Activated CD4-positive, alpha-beta T cell treated with anti-CD3 and anti-CD28 coated beads, Interleukin-2, amount 50 U/mL, for 1 hour (primary cell): ENCODE measurements at regions not wholly inside any gene's neighbourhood (a gene's known extent, or its start where the extent isn't known, plus 50 kb on each side); places are given as distances from the start of the nearest gene placed in this dataset.

Experiments
- DNase-seq: peaks from one replicate; pipeline ENCODE4 v3.0.0-alpha.2; 2020

GRCh38 chr10:8575620-8576019, 521.1 kb downstream of the GATA3 start:
- DNase-seq = no peak

DNA sequence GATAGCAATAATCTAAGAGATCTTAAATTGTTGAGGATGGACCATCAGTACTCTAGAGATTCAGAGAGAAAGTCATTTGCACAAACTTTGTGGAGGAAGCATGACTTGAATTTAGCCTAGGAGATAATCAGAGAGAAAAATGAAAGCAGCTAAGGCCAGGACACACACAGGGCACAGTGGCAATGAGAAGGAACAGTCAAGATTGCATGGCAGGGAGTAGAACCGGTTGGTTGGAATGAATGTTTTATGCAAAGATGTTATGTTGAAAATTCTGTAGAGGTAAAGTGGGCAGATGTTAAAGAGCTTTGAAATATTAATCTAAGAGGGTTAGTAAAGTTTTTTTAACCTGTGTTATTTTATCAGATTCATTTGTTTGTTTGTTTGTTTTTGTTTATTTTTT, 521.8 kb downstream of the GATA3 start:
- no peak for DNase-seq

DNA sequence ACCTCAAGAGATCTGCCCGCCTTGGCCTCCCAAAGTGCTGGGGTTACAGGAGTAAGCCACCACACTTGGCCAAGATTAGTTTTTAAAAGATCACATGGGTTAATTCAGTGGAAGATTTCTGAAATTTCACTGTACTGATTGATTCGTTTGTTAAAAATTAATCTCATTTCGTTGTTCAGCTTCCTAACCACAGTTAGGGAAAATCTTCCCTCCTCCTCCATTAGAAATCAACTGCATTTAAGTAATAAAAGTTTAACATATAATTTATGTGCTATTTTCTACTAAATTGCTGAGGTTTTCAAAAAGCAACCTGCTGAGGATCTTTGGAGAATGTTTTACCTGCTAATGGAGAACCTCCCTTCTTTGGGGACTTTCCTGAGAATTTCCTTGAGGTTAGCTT, 522.4 kb downstream of the GATA3 start:
- DNase-seq = no peak

DNA sequence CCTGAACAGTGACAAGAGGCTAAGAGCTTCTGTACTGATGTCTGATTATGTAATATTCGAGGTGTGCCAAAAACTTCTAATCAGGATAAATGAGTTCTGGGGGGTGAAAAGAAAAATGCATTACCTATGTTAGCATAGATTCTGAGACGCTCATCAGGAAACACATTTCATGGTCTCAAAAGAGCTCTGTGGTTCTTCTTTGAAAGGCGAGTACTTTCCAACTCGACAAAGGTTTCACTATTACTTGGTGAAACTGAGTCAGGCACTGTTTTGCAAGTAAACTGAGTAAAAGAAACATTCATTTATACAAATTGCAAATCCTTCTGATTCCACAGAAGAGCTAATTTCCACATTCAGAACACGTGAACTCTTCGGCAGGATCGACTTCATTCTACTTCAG, 523.2 kb downstream of the GATA3 start:
- DNase-seq = no peak

DNA sequence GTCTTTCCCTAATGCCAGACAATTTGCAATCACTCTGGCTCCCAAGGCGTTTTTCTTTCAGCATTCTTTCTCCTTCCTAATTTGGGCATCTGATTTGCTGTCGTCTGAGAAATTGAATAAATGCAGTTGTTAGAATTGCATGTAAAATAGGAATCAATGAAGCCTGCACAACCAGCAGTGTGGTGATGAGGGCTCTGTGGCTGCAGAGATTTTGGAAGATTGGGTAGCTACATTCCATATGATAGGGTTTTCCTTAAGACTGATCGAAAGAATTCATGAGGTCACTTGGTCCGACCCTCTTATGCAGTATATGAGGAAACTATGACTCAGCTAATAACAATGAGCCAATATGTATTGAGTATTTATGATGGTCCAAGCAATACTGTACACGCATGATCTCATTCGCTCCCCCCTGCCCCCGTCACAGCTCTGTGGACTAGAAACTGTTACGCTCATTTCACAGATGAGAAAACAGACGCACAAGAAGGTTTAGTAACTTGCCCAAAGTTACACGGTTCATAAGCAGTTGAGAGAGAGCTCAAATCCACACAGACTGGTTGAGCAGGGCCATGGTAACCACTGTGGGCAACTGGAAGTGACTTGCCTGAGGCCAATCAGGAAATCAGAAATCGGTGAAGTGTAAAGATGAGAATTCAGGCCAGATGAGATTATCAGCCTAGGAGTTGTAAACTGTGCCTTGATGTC, 527.2 kb downstream of the GATA3 start:
- no peak for DNase-seq

DNA sequence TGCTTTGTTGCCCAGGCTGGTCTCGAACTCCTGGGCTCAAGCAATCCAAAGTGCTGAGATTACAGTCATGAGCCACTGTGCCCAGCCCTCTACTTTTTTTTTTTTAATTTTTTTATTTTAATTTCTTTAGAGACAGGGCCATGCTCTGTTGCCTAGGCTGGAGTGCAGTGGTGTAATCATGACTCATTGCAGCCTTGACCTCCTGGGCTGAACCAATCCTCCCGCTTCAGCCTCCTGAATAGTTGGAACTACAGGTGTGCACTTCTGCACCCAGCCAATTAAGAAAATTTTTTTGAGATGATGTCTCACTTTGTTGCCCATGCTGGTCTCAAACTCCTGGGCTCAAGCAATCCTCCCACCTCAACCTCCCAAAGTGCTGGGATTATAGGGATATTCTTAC, 528.6 kb downstream of the GATA3 start:
- DNase-seq = no peak

DNA sequence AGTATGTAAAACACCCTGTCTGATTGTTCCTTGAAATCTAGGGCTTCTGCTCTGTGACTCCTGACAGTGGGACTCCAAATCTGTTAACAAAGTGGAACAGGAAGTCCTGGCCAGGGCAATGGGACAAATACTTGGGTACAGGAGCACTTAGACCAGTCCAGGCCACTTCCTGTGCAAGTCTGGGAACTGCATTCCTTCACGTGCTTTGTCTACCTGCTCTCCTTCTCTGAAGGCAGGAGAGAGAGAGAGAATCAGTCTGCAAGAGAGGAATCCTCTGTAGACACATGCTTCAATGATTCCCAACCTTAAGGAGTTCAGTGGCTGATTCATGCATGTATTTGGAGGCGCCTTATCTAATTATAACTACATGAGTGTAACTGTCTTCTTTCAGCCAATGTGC, 530.2 kb downstream of the GATA3 start:
- no peak for DNase-seq

DNA sequence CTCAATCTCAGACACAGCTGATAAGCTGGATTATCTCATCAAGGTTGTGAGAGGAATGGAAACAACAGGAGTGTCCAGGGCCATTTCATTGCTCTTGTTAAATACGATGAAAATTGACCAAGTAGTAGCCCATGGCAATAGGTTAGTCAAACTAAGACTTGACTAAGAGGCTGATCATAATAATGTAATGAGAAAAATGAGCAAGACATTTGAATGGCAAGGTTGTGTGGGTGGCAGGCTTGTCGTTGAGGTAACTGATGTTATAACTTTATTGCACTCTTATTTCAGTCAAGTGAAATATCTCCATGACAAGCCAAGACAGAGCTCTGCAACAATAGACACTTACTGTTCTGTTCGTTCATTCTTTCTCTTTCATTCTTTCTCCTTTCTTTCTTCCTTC, 532.0 kb downstream of the GATA3 start:
- DNase-seq = no peak

- no peak for DNase-seq
Measured at GRCh38 chr10:8588135-8588534, 533.6 kb downstream of the GATA3 start.

GRCh38 chr10:8590518-8590917, 536.0 kb downstream of the GATA3 start:
- no peak for DNase-seq

GRCh38 chr10:8591640-8592039, 537.2 kb downstream of the GATA3 start:
- no peak for DNase-seq

GRCh38 chr10:8594176-8594575, 539.7 kb downstream of the GATA3 start:
- no peak for DNase-seq

- no peak for DNase-seq
Measured at GRCh38 chr10:8594711-8595110, 540.2 kb downstream of the GATA3 start.

GRCh38 chr10:8595140-8595539, 540.7 kb downstream of the GATA3 start:
- no peak for DNase-seq

GRCh38 chr10:8596929-8597472, 542.5 kb downstream of the GATA3 start:
- no peak for DNase-seq

- no peak for DNase-seq
Measured at GRCh38 chr10:8600192-8600591, 545.7 kb downstream of the GATA3 start.

GRCh38 chr10:8602821-8603220, 548.3 kb downstream of the GATA3 start:
- no peak for DNase-seq

DNA sequence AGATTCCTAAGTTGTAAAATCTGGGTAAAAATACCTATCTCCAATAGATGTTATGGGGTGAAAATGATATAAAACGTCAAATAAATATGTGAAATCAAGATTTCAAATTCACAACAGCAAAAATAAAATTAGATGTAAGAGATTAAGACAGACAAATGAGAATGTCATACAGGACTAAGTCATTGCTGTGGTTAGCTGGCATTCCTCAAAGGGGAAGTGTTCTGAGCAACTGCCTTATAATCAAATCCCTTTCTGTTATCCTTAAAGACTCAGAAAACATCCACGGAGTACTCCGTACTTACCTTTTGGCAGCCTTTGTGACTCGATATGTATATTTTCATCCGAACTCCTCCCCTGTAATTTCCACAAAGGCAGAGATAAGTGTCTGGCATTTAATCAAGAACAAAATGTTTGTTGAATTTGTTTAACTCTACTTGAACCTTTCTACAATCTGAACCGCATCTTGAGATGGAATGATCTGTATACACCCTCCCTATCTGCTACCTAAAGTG, 559.6 kb downstream of the GATA3 start:
- DNase-seq = no peak

DNA sequence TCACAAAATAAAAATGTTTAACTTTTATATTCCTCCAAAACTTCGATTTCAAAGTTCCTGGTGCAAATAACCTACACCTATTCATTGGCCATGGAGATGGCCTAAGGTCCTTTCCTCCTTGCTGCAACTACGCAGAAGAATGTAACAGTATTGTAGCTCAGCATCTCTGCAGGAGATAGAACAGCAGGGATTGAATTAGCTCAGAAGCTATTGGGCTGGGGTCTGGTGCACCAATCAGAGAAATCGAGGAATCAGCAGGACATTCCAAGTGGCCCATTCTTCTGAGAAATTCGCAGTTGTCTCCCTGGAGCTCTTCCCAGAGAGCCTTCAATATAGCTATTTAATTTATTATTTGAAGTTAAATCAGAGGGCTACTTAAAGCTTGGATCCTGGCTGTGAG, 560.6 kb downstream of the GATA3 start:
- no peak for DNase-seq

GRCh38 chr10:8616166-8616565, 561.7 kb downstream of the GATA3 start:
- DNase-seq = no peak

DNA sequence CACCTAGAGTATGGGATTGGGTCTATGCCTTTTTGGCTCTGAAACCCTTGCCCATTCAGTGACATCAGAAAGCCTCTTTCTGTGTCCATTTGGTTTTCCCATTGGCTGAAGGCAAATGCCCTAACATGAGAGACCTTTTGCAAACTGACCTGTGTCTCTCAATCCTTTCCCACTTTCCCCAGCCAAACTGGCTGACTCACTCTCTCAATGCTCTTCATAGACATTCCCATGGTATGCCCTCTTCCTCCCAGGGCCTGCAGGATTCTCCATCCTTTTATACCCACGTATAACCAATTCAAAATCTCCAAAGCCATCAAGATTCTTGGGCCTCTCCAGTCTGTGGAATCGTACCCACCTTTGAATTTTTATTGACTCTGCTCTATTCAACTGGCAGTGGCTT, 563.3 kb downstream of the GATA3 start:
- DNase-seq = no peak

GRCh38 chr10:8618834-8619233, 564.3 kb downstream of the GATA3 start:
- no peak for DNase-seq

DNA sequence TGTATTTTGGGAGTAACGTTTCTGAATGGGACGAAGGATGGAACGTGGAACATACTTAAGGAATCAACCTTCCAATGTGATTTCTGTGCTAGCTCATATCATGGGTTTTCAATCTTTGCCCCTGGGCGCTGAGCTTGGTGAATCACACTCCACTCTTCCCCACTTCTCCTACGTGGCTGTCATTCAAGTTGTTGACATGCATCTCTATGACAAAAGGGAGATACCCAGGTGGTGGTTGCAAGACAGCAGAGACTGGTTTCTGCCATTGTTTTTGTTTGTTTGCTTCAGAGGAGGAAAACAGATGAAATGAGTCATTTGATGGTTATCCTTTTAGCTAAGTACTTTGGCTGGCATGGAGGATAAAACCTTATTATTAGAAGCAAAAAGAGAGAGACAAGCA, 573.9 kb downstream of the GATA3 start:
- no peak for DNase-seq

- no peak for DNase-seq
Measured at GRCh38 chr10:8633909-8634308, 579.4 kb downstream of the GATA3 start.

DNA sequence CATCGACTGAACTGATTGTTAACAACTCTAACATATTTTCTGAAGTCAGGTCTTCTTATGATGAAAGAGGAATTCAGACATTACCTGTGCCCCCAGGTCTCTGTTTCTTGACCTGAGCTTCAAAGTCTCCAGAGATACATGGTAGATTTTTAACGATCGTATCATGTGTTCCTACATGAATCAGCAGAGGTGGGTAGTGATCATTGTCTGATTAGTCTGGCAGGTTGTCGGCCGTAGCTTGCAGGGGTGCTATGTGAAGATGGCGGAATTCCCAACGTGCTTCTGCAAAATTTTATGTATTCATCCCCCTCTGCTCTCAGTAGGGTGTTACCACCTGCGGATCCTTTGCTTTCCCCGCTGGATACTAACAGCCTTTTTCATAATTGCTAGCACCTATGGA, 581.9 kb downstream of the GATA3 start:
- DNase-seq = no peak
